GM23248 (cell line): ENCODE measurements at regions not wholly inside any gene's neighbourhood (a gene's known extent, or its start where the extent isn't known, plus 50 kb on each side); places are given as distances from the start of the nearest gene placed in this dataset.
"Not testable (repeated sequence)": the region's sequence is repeated elsewhere in the genome, so short reads cannot be mapped to it uniquely, and the experiment has no call there.

Source experiments
- DNase-seq: peaks from one replicate; pipeline ENCODE4 v3.0.0-alpha.2; 2015
- H2AFZ ChIP-seq: fragments of 200-600 bp; sonication (generic); 2 replicates; pipeline ENCODE4 v1.6.1; 2016; ENCODE audit warnings: antibody characterized with exemption
- H3F3A ChIP-seq: fragments of 200-600 bp; sonication (generic); 2 replicates; pipeline ENCODE4 v1.6.1; 2016; ENCODE audit warnings: mild to moderate bottlenecking, antibody characterized with exemption, mixed run types; ENCODE audit not compliant: insufficient read depth
- H3K27ac ChIP-seq: fragments of 200-600 bp; sonication (generic); 2 replicates; pipeline ENCODE4 v1.5.1; 2016; ENCODE audit warnings: mild to moderate bottlenecking
- H3K27me3 ChIP-seq: fragments of 200-600 bp; sonication (generic); replicated peaks from 2 replicates; pipeline ENCODE4 v1.6.1; 2016; ENCODE audit warnings: mild to moderate bottlenecking; ENCODE audit not compliant: insufficient read depth
- H3K36me3 ChIP-seq: fragments of 200-600 bp; sonication (generic); 2 replicates; pipeline ENCODE4 v1.6.1; 2016; ENCODE audit warnings: low read depth, mild to moderate bottlenecking
- H3K4me1 ChIP-seq: fragments of 200-600 bp; sonication (generic); 2 replicates; pipeline ENCODE4 v1.6.1; 2016; ENCODE audit warnings: mild to moderate bottlenecking; ENCODE audit not compliant: insufficient read depth
- H3K4me2 ChIP-seq: fragments of 200-600 bp; sonication (generic); one replicate; pipeline ENCODE4 v1.6.1; 2016; ENCODE audit warnings: mild to moderate bottlenecking; ENCODE audit not compliant: unreplicated experiment
- H3K4me3 ChIP-seq: fragments of 200-600 bp; sonication (generic); 2 replicates; pipeline ENCODE4 v1.5.1; 2016; ENCODE audit warnings: mild to moderate bottlenecking
- H3K79me2 ChIP-seq: fragments of 200-600 bp; sonication (generic); 2 replicates; pipeline ENCODE4 v1.6.1; 2016; ENCODE audit warnings: mild to moderate bottlenecking; ENCODE audit not compliant: insufficient read depth
- H3K9ac ChIP-seq: fragments of 200-600 bp; sonication (generic); 2 replicates; pipeline ENCODE4 v1.6.1; 2016; ENCODE audit warnings: mild to moderate bottlenecking
- H3K9me2 ChIP-seq: fragments of 200-600 bp; sonication (generic); 2 replicates; pipeline ENCODE4 v1.6.1; 2016; ENCODE audit warnings: mixed run types, mild to moderate bottlenecking, moderate library complexity; ENCODE audit not compliant: insufficient read depth
- H3K9me3 ChIP-seq: fragments of 200-600 bp; sonication (generic); one replicate; pipeline ENCODE4 v1.6.1; 2017; ENCODE audit warnings: low read depth
- H4K20me1 ChIP-seq: fragments of 200-600 bp; sonication (generic); 2 replicates; pipeline ENCODE4 v1.6.0; 2016; ENCODE audit not compliant: insufficient read depth
- EZH2 ChIP-seq: fragments of 200-600 bp; sonication (generic); IDR thresholded peaks from 2 replicates; pipeline ENCODE4 v1.6.1; 2018; ENCODE audit warnings: antibody characterized with exemption, mild to moderate bottlenecking; ENCODE audit not compliant: insufficient read depth, poor library complexity, severe bottlenecking
- EZH2phosphoT487 ChIP-seq: fragments of 200-600 bp; sonication (generic); IDR thresholded peaks from 2 replicates; pipeline ENCODE4 v1.6.1; 2018; ENCODE audit warnings: antibody characterized with exemption, moderate library complexity, mild to moderate bottlenecking, low read depth; ENCODE audit not compliant: insufficient read depth
- WGBS, 2 experiments: methylation state at CpG; one replicate each; pipeline ENCODE4 v1.1.6; 2015 to 2017; ENCODE audit warnings: low lambda C conversion rate in 2 of 2, low coverage in 1 of 2; ENCODE audit errors: missing lambda C conversion rate in 2 of 2; 5-methylcytosine and 5-hydroxymethylcytosine counted together
- in situ Hi-C: fragments of 300-500 bp; cut with MboI; formaldehyde crosslinking; loops from 2 replicates; pipeline ENCODE4 v1.15.0; 2020

- WGBS, 2 experiments = 66 to 72% methylated on average over 9 of the region's 9 CpGs
- in situ Hi-C loops = no loop called here
- no peak for TF ChIP-seq EZH2phosphoT487
- TF ChIP-seq EZH2 = no peak
- Histone ChIP-seq H3K4me2 (no peak overlapping the region), H2AFZ (no peak overlapping the region), H3K27ac (no peak overlapping the region), H3K9me3 (no peaks in the 10 kb centered on the region), H4K20me1 (no peaks in the 10 kb centered on the region), H3F3A (no peaks in the 10 kb centered on the region), H3K79me2 (no peaks in the 10 kb centered on the region), H3K4me1 (no peaks in the 10 kb centered on the region), H3K4me3 (no peak overlapping the region), H3K36me3 (no peaks in the 10 kb centered on the region), H3K9me2 (no peaks in the 10 kb centered on the region), H3K9ac (no peak overlapping the region), H3K27me3 (no peaks in the 10 kb centered on the region)
- no peak for DNase-seq
Measured at GRCh38 chr1:60503266-60503925, 429.8 kb upstream of the C1orf87 start.

DNA sequence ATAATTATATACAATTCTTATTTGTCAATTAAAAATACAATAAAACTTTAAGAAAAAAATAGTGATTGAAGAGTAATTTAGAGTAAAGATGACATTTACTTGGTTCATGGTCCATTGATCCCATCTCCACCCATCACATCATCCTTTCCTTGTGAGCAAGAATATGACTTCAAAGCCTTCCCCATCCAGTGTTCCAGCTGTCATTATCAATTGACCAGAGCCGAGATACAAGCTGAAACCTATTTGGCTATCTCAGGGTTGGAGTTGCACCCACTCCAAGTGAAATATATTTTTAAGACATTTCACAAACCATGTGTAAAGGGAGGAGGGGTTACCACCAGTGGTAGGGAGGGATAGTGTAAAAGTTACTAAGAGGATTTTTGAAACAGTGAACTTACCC, 428.9 kb upstream of the C1orf87 start:
- Histone ChIP-seq H3K4me1 (no peaks in the 10 kb centered on the region), H3K27me3 (no peaks in the 10 kb centered on the region), H3F3A (no peaks in the 10 kb centered on the region), H3K4me3 (no peak overlapping the region), H3K27ac (no peak overlapping the region), H3K4me2 (no peak overlapping the region), H3K9ac (no peak overlapping the region), H2AFZ (no peak overlapping the region), H3K9me3 (no peaks in the 10 kb centered on the region), H3K79me2 (no peaks in the 10 kb centered on the region), H3K9me2 (no peaks in the 10 kb centered on the region), H3K36me3 (no peaks in the 10 kb centered on the region), H4K20me1 (no peaks in the 10 kb centered on the region)
- TF ChIP-seq EZH2phosphoT487 (no peak), EZH2 (no peak)
- in situ Hi-C loops = no loop called here
- no peak for DNase-seq
- 26 to 56% methylated on average over 1 of the region's 1 CpG for WGBS, 2 experiments

- H2AFZ ChIP-seq, H3K4me1 ChIP-seq, H3K79me2 ChIP-seq, H3K9me2 ChIP-seq, H3K27ac ChIP-seq, H3K9ac ChIP-seq, DNase-seq, H3K9me3 ChIP-seq, H3F3A ChIP-seq, H3K36me3 ChIP-seq, H3K4me3 ChIP-seq, H3K4me2 ChIP-seq, in situ Hi-C loops, H4K20me1 ChIP-seq, H3K27me3 ChIP-seq: not testable (repeated sequence)
- WGBS, 2 experiments = 72 to 73% methylated on average over 18 to 20 of the region's 20 CpGs
Measured at GRCh38 chr1:60489916-60490480, 416.4 kb upstream of the C1orf87 start.

- in situ Hi-C loops = no loop called here
Measured at GRCh38 chr1:60488847-60489246, 415.3 kb upstream of the C1orf87 start.

More at GRCh38 chr1:60488847-60489246, 415.3 kb upstream of the C1orf87 start:
- DNase-seq = no peak
- Histone ChIP-seq H3F3A (no peaks in the 10 kb centered on the region), H4K20me1 (no peaks in the 10 kb centered on the region), H3K9me3 (no peaks in the 10 kb centered on the region), H3K9me2 (no peaks in the 10 kb centered on the region), H3K4me2 (no peak overlapping the region), H3K9ac (no peak overlapping the region), H3K4me3 (no peak overlapping the region), H3K27me3 (no peaks in the 10 kb centered on the region), H3K36me3 (no peaks in the 10 kb centered on the region), H3K4me1 (no peaks in the 10 kb centered on the region), H3K27ac (no peak overlapping the region), H2AFZ (no peak overlapping the region), H3K79me2 (no peaks in the 10 kb centered on the region)
- TF ChIP-seq EZH2phosphoT487 (no peak), EZH2 (no peak)
